ENCODE measurements at regions not wholly inside any gene's neighbourhood (a gene's known extent, or its start where the extent isn't known, plus 50 kb on each side); places are given as distances from the start of the nearest gene placed in this dataset.

DNA sequence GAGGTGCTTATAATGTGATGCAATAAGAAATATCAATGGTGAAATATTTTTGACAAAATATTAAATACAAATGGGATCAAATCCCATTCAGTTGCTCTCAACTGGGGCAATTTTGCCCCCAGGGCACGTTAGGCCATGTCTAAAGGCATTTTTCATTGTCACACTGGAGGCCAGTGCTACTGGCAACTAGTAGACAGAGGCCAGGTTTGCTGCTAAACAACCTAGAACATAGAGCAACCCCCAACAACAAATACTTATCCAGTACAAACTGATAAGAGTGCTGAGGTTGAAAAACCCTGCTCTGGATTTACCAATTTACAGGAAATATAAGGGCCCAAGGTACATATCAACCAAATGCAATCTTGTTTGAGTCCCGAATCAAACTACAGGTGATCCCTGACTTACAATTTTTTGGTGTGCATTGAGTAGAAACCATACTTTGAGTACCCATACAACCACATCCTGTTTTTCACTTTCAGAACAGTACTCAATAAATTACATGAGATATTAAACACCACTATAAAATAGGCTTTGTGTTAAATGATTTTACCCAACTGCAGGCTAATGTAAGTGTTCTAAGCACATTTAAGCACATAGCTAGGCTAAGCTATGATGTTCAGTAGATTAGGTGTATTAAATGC, 237.5 kb downstream of the HNRNPD start:
- no peak for TF ChIP-seq POLR2A (IDR thresholded peaks at IDR 0.05)
- TF ChIP-seq, protein P1, sequence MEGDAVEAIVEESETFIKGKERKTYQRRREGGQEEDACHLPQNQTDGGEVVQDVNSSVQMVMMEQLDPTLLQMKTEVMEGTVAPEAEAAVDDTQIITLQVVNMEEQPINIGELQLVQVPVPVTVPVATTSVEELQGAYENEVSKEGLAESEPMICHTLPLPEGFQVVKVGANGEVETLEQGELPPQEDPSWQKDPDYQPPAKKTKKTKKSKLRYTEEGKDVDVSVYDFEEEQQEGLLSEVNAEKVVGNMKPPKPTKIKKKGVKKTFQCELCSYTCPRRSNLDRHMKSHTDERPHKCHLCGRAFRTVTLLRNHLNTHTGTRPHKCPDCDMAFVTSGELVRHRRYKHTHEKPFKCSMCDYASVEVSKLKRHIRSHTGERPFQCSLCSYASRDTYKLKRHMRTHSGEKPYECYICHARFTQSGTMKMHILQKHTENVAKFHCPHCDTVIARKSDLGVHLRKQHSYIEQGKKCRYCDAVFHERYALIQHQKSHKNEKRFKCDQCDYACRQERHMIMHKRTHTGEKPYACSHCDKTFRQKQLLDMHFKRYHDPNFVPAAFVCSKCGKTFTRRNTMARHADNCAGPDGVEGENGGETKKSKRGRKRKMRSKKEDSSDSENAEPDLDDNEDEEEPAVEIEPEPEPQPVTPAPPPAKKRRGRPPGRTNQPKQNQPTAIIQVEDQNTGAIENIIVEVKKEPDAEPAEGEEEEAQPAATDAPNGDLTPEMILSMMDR (IDR thresholded peaks at IDR 0.05), result no peak

Data from esophagus squamous epithelium (tissue), 4 donors.